ENCODE measurements at regions not wholly inside any gene's neighbourhood (a gene's known extent, or its start where the extent isn't known, plus 50 kb on each side); places are given as distances from the start of the nearest gene placed in this dataset.

DNA sequence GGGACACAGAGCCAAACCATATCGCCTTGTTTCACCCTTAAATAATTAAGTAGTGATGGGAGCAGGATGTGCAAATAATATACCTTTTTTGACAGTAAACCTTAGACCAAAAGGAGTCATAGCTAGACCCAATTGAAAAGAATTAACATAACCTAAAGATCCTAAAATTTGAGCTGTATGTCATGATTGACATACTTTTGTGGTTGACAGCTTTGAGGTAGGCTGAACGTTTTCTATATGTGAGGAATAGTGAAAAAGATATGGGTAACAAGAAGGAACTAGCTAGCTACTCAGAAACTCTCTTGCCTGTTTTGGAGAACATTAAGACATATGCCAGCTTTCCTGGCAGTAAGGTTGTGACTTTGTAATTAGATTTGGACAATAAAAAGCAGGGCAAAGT lies 320.6 kb downstream of the KCNC2 start:
- no peak overlapping the region for H3K4me3 ChIP-seq

DNA sequence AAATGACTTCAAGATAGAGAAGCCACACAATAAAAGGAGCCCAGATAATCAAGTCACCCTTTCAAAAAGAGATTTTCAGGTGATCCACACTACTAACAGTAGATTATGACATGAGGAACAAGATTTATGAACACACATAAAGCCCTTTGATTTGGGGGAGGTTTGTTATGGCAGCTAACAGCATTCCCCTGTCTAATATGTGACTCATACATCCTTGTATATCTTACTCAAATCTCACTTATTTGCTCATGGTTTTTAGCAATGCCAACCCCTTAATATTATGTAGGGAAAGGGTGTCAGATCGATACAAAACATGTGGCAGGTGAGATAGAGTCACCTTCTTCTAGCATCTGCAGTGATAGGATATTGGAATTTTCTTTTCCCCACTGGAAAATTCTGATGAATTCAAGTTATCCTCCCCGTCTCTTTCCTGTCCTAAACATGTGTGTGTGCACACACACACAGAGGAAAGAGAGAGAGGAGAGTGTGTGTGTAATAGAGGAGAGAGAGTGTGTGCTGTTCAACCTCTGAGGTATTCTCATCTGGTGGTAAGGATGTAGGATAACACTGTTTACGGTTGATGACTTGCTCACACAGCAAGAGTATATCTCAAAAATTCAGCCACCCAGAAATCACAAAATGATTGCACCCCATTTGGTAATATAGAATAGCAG lies 319.9 kb downstream of the KCNC2 start:
- TF ChIP-seq, protein P1, sequence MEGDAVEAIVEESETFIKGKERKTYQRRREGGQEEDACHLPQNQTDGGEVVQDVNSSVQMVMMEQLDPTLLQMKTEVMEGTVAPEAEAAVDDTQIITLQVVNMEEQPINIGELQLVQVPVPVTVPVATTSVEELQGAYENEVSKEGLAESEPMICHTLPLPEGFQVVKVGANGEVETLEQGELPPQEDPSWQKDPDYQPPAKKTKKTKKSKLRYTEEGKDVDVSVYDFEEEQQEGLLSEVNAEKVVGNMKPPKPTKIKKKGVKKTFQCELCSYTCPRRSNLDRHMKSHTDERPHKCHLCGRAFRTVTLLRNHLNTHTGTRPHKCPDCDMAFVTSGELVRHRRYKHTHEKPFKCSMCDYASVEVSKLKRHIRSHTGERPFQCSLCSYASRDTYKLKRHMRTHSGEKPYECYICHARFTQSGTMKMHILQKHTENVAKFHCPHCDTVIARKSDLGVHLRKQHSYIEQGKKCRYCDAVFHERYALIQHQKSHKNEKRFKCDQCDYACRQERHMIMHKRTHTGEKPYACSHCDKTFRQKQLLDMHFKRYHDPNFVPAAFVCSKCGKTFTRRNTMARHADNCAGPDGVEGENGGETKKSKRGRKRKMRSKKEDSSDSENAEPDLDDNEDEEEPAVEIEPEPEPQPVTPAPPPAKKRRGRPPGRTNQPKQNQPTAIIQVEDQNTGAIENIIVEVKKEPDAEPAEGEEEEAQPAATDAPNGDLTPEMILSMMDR (IDR thresholded peaks at IDR 0.05): no peak
- Histone ChIP-seq H3K27me3 (no peaks in the 10 kb centered on the region), H3K36me3 (no peaks in the 10 kb centered on the region), H3K4me1 (no peaks in the 10 kb centered on the region), H3K9me3 (no peaks in the 10 kb centered on the region), H3K4me3 (no peak overlapping the region), H3K27ac (no peak overlapping the region)
- intact Hi-C loops (cut with DNase I): no loop called here
- DNase-seq (ENCODE audit: low spot score in 2 of 2): no peak

More for the DNA sequence above, 320.6 kb downstream of the KCNC2 start:
- TF ChIP-seq, protein P1 (IDR thresholded peaks at IDR 0.05): no peak
- Histone ChIP-seq H3K4me1 (no peaks in the 10 kb centered on the region), H3K27ac (no peak overlapping the region), H3K9me3 (no peaks in the 10 kb centered on the region), H3K36me3 (no peaks in the 10 kb centered on the region), H3K27me3 (no peaks in the 10 kb centered on the region)
- no peak for DNase-seq (ENCODE audit: low spot score in 2 of 2)
- intact Hi-C loops (cut with DNase I): no loop called here

DNA sequence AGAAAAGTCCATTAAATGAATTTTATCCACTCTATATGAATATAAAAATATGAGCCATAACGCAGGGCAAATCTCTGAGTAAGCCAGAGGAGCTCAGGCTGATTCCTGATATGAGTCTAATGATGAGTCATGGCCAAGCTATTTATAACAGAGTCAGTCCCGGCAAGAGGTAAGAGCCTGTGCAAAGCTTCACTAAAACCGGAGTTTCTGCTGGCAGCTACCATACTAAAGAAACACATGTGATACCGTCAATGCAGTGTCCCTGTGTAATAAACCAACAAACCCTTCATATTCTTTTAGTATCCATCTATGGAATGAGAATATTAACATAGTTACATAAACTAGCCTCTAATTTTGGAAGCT lies 319.4 kb downstream of the KCNC2 start:
- no peak overlapping the region for H3K4me3 ChIP-seq
- H3K27ac ChIP-seq: no peak overlapping the region
- no peaks in the 10 kb centered on the region for H3K4me1 ChIP-seq
- no peaks in the 10 kb centered on the region for H3K27me3 ChIP-seq
- H3K36me3 ChIP-seq: no peaks in the 10 kb centered on the region
- intact Hi-C loops (cut with DNase I): no loop called here
- TF ChIP-seq, protein P1 (IDR thresholded peaks at IDR 0.05): no peak
- H3K9me3 ChIP-seq: no peaks in the 10 kb centered on the region
- DNase-seq (ENCODE audit: low spot score in 2 of 2): no peak

DNA sequence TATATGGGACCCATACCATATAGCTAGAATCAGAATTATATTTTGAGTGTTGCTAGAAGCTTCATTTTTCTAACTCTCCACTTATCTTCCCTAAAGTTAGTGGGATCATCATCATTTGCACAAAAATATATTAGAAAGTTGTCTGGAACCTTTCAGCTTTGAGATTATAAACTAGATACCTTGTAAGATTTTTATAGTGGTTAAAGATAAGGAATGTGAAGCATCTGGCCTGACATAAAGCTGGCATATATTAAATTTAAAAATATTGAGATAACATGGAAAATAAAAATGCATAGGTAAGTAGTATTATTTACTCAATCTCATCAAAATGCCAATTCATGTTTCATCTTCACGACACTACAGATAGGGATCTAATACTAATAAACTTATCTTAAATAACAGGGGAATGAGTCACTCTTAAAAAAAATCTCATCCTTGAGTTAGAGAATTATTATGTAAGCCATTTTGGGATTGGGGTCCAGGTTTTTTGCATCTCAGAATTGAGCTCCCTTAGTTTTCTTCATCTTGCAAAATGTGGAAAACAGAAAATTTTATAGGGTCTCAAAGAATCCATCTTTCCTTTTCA lies 318.5 kb downstream of the KCNC2 start:
- intact Hi-C loops (cut with DNase I): no loop called here

DNA sequence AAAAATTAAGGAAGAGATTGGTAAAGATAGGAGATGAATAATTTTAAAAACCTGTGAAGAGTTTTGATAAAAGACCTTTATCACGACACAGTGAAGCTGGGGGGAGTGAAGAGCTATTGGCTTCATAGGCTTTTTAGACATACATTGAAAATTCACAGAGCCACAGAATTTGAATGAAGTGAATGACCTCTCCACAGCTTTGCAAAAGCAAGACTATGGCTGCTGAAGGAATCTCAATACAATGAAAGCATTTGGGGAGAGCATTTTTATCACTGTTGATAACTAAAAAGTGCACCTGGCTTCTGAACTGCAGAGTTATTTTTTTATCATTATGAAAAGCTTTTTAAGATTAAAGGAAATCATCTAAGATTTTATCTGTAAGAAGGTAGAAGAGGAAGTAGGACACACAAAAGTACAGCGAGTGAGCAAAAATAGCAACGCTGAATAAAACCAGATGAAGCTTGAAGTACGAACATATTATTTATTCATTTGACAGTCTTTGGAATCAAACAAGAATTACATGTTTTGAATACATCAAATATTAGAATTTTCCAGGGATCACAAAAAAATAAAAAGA lies 317.5 kb downstream of the KCNC2 start:
- intact Hi-C loops (cut with DNase I): no loop called here
- no peaks in the 10 kb centered on the region for H3K27me3 ChIP-seq
- DNase-seq (ENCODE audit: low spot score in 2 of 2): no peak
- TF ChIP-seq, protein P1 (IDR thresholded peaks at IDR 0.05): no peak
- no peak overlapping the region for H3K27ac ChIP-seq
- H3K36me3 ChIP-seq: no peaks in the 10 kb centered on the region
- no peak overlapping the region for H3K4me3 ChIP-seq
- H3K4me1 ChIP-seq: no peaks in the 10 kb centered on the region
- no peaks in the 10 kb centered on the region for H3K9me3 ChIP-seq

More for the DNA sequence above, 318.5 kb downstream of the KCNC2 start:
- Histone ChIP-seq H3K4me1 (no peaks in the 10 kb centered on the region), H3K27ac (no peak overlapping the region), H3K9me3 (no peaks in the 10 kb centered on the region), H3K4me3 (no peak overlapping the region), H3K36me3 (no peaks in the 10 kb centered on the region), H3K27me3 (no peaks in the 10 kb centered on the region)
- no peak for DNase-seq (ENCODE audit: low spot score in 2 of 2)
- TF ChIP-seq, protein P1 (IDR thresholded peaks at IDR 0.05): no peak

Measured in ascending aorta (tissue), 2 donors.